CD4-positive, alpha-beta T cell (primary cell): ENCODE measurements at regions not wholly inside any gene's neighbourhood (a gene's known extent, or its start where the extent isn't known, plus 50 kb on each side); places are given as distances from the start of the nearest gene placed in this dataset.
A peak's percentile ranks its signal among the peaks of the same experiment; 100 is the strongest.

Experiments
- ATAC-seq: fragments of 200-7000 bp; cut with Tn5 transposase; one replicate; pipeline ENCODE4 v1.10.0; 2022; ENCODE audit warnings: mild to moderate bottlenecking; ENCODE audit not compliant: poor library complexity
- CTCF ChIA-PET: fragments of 350-600 bp; sonication (Branson Sonifier 250); formaldehyde crosslinking; loops from one replicate; lab custom pipeline; 2021; ENCODE audit warnings: antibody characterized with exemption, inconsistent platforms; lab: Charles Lee
- POLR2A ChIA-PET: fragments of 350-600 bp; sonication (Branson Sonifier 250); formaldehyde crosslinking; loops from one replicate; lab custom pipeline; 2021; ENCODE audit warnings: antibody characterized with exemption, inconsistent platforms; lab: Charles Lee
- DNase-seq, 14 experiments: peaks; one replicate each; pipeline ENCODE4 v3.0.0-alpha.2; 2013 to 2020; ENCODE audit warnings: mixed read lengths in 2 of 14
- H3K27ac ChIP-seq, 2 donors: one replicate each; pipeline versions ENCODE4 v1.5.1 to v1.7.0; 2013; ENCODE audit warnings: low read length in 2 of 2, low read depth in 1 of 2, mild to moderate bottlenecking in 1 of 2
- H3K27me3 ChIP-seq, 2 experiments: 1 replicate in 1 of 2; 2 replicates in 1 of 2; pipeline versions ENCODE4 v1.6.1 to v1.7.0; 2013; ENCODE audit warnings: low read length in 2 of 2, control low read depth in 1 of 2, mild to moderate bottlenecking in 1 of 2, moderate library complexity in 1 of 2; ENCODE audit not compliant: insufficient read depth in 2 of 2, control insufficient read depth in 1 of 2
- H3K36me3 ChIP-seq: one replicate; pipeline ENCODE4 v1.6.1; 2013; ENCODE audit warnings: low read length, control low read depth; ENCODE audit not compliant: insufficient read depth
- H3K4me1 ChIP-seq: one replicate; pipeline ENCODE4 v1.6.1; 2013; ENCODE audit warnings: low read length, control low read depth; ENCODE audit not compliant: insufficient read depth
- H3K4me3 ChIP-seq: one replicate; pipeline ENCODE4 v1.5.1; 2013; ENCODE audit warnings: mild to moderate bottlenecking, low read length, moderate library complexity
- H3K9me3 ChIP-seq, 2 experiments: 1 replicate in 1 of 2; 2 replicates in 1 of 2; pipeline versions ENCODE4 v1.6.1 to v1.7.0; 2013; ENCODE audit warnings: low read length in 2 of 2, mild to moderate bottlenecking in 2 of 2, control low read depth in 1 of 2, moderate library complexity in 1 of 2; ENCODE audit not compliant: control insufficient read depth in 1 of 2, insufficient read depth in 1 of 2
- H3K27ac Mint-ChIP-seq: one replicate; pipeline ENCODE4 v1.8.0; 2020; ENCODE audit warnings: mixed read lengths
- H3K27me3 Mint-ChIP-seq: one replicate; pipeline ENCODE4 v1.8.0; 2021; ENCODE audit warnings: mixed read lengths
- H3K36me3 Mint-ChIP-seq: one replicate; pipeline ENCODE4 v1.8.0; 2021; ENCODE audit warnings: low read depth, mixed read lengths
- H3K4me1 Mint-ChIP-seq: one replicate; pipeline ENCODE4 v1.8.0; 2021; ENCODE audit warnings: low read depth, mixed read lengths
- H3K4me3 Mint-ChIP-seq: one replicate; pipeline ENCODE4 v1.8.0; 2020; ENCODE audit warnings: mild to moderate bottlenecking, mixed read lengths
- H3K9me3 Mint-ChIP-seq: one replicate; pipeline ENCODE4 v1.8.0; 2020; ENCODE audit warnings: mixed read lengths
- intact Hi-C, 2 experiments: fragments of 100-400 bp; cut with DNase I in 1 of 2; cut with micrococcal nuclease in 1 of 2; formaldehyde crosslinking; loops; one replicate each; pipeline versions ENCODE4 v1.15.1 to v1.9.0; 2023 to 2025; cut with DNase I, micrococcal nuclease
- TF ChIP-seq, protein P1 (sequence below): fragments of 200-600 bp; IDR thresholded peaks from one replicate; pipeline ENCODE4 v1.8.0; 2022; ENCODE audit warnings: antibody characterized with exemption, mild to moderate bottlenecking

DNA sequence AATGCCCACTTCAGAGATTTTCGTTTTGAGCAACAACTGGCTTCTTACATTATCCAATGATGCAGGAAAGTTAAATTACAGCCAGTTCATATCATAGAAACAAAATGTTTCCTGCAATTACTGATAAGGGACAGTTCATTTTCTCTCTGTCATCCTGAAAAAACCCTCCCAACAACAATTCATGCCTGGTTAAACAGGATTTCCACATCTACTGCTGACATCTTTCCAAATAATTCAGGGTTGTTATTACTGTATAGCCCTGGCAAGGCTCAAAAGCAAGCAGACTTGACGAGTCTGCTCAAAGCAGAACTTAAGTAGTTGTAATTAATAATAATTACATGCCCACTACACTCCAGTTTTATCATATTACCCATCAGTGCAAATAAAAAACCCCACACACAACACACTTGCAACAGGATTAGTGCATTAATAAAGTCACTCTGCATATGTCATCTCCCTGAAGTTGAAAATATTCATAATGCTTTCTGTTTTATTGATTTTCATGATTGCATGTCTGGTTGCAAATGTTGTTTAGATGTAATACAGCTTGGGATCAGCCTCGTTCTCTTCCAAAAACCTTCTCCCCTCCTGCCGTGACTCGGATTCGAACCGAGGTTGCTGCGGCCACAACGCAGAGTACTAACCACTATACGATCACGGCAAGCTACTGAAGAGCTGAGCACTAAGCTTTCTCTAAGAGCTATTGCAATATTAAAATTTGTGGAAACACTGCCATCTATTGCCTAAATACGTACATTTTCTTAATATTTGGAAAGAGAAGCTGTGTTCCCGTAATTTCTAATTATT is 119.6 kb upstream of the NFIB start:
- no peaks in the 10 kb centered on the region for H3K36me3 Mint-ChIP-seq
- ATAC-seq (no peak), DNase-seq (no peak)
- TF ChIP-seq, protein P1, sequence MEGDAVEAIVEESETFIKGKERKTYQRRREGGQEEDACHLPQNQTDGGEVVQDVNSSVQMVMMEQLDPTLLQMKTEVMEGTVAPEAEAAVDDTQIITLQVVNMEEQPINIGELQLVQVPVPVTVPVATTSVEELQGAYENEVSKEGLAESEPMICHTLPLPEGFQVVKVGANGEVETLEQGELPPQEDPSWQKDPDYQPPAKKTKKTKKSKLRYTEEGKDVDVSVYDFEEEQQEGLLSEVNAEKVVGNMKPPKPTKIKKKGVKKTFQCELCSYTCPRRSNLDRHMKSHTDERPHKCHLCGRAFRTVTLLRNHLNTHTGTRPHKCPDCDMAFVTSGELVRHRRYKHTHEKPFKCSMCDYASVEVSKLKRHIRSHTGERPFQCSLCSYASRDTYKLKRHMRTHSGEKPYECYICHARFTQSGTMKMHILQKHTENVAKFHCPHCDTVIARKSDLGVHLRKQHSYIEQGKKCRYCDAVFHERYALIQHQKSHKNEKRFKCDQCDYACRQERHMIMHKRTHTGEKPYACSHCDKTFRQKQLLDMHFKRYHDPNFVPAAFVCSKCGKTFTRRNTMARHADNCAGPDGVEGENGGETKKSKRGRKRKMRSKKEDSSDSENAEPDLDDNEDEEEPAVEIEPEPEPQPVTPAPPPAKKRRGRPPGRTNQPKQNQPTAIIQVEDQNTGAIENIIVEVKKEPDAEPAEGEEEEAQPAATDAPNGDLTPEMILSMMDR = no peak
- H3K27me3 Mint-ChIP-seq = peaks cover 24% of the 10 kb centered on the region
- ChIA-PET CTCF (no interaction called here), POLR2A (no interaction called here)
- no peaks in the 10 kb centered on the region for H3K4me1 Mint-ChIP-seq
- H3K9me3 Mint-ChIP-seq = no peaks in the 10 kb centered on the region
- H3K36me3 ChIP-seq = no peaks in the 10 kb centered on the region
- H3K4me3 ChIP-seq = no peak overlapping the region
- H3K27ac Mint-ChIP-seq = no peak overlapping the region
- peaks cover 0 to 10% of the 10 kb centered on the region in 2 experiments for H3K27me3 ChIP-seq
- H3K9me3 ChIP-seq = no peaks in the 10 kb centered on the region
- H3K27ac ChIP-seq = no peak overlapping the region
- no peak overlapping the region for H3K4me3 Mint-ChIP-seq
- intact Hi-C loops = no loop called here
- H3K4me1 ChIP-seq = no peaks in the 10 kb centered on the region

- H3K4me3 ChIP-seq = no peak overlapping the region
- H3K27me3 ChIP-seq = peaks cover 0 to 12% of the 10 kb centered on the region in 2 experiments
- Mint-ChIP-seq H3K27ac (no peak overlapping the region), H3K27me3 (peaks cover 21% of the 10 kb centered on the region), H3K4me3 (no peak overlapping the region), H3K9me3 (no peaks in the 10 kb centered on the region), H3K36me3 (no peaks in the 10 kb centered on the region), H3K4me1 (no peaks in the 10 kb centered on the region)
- TF ChIP-seq, protein P1 = no peak
- ChIA-PET POLR2A (no interaction called here), CTCF (no interaction called here)
- intact Hi-C loops = no loop called here
- H3K4me1 ChIP-seq = no peaks in the 10 kb centered on the region
- H3K27ac ChIP-seq = no peak overlapping the region
- ATAC-seq (no peak), DNase-seq (no peak)
- H3K36me3 ChIP-seq = no peaks in the 10 kb centered on the region
- no peaks in the 10 kb centered on the region for H3K9me3 ChIP-seq
Measured at GRCh38 chr9:14432666-14433350, 118.9 kb upstream of the NFIB start.

GRCh38 chr9:14428781-14429230 is 114.9 kb upstream of the NFIB start:
- ChIA-PET CTCF (interaction anchor here (0.6 kb wide), 1 partner anchor 14 kb away, joined by 3 read pairs; no protein-coding TSS in a partner anchor), POLR2A (no interaction called here)
- no peaks in the 10 kb centered on the region for H3K36me3 ChIP-seq
- DNase-seq (peak in 8 of 14 experiments; percentile 1 to 38 (median 8)), ATAC-seq (no peak)
- Mint-ChIP-seq H3K36me3 (no peaks in the 10 kb centered on the region), H3K9me3 (no peaks in the 10 kb centered on the region), H3K4me3 (no peak overlapping the region), H3K4me1 (no peaks in the 10 kb centered on the region), H3K27me3 (peaks cover 14% of the 10 kb centered on the region), H3K27ac (no peak overlapping the region)
- no peak overlapping the region for H3K27ac ChIP-seq
- intact Hi-C loops = no loop called here
- H3K4me1 ChIP-seq = no peaks in the 10 kb centered on the region
- peaks cover 0 to 5% of the 10 kb centered on the region in 2 experiments for H3K27me3 ChIP-seq
- no peak overlapping the region for H3K4me3 ChIP-seq
- TF ChIP-seq, protein P1 = peak; percentile 31
- no peaks in the 10 kb centered on the region for H3K9me3 ChIP-seq
